ENCODE measurements at regions not wholly inside any gene's neighbourhood (a gene's known extent, or its start where the extent isn't known, plus 50 kb on each side); places are given as distances from the start of the nearest gene placed in this dataset.

- no peaks in the 10 kb centered on the region for H4K20me1 ChIP-seq (ENCODE audit: low read length)
- peaks cover 78% of the 10 kb centered on the region for H3K27me3 ChIP-seq (ENCODE audit: low read length)
- H3K4me3 ChIP-seq (ENCODE audit: low read length): no peak overlapping the region
- TF ChIP-seq EZH2 (IDR thresholded peaks at IDR 0.05; ENCODE audit: low read length, unreplicated experiment) (no peak), CTCF (conservative IDR thresholded peaks at IDR 0.05; ENCODE audit: low read depth, low read length) (no peak), EZH2phosphoT487 (IDR thresholded peaks at IDR 0.05; ENCODE audit: borderline replicate concordance, low read length) (no peak)
- DNase-seq: no peak
- H3K27ac ChIP-seq (ENCODE audit: low read length): no peak overlapping the region
- H3K9ac ChIP-seq (ENCODE audit: low read length): no peak overlapping the region
- ATAC-seq: no peak
- intact Hi-C loops (cut with micrococcal nuclease): no loop called here
- no peak overlapping the region for H2AFZ ChIP-seq (ENCODE audit: low read length)
- ChIA-PET POLR2A (ENCODE audit: unreplicated experiment) (no interaction called here), CTCF (no interaction called here)
- no TSS peak for BruUV-seq (replicated peaks)
- no peaks in the 10 kb centered on the region for H3F3A ChIP-seq (ENCODE audit: low read length, unreplicated experiment)
- no peaks in the 10 kb centered on the region for H3K9me2 ChIP-seq (replicated peaks; ENCODE audit: low read length)
- H3K79me2 ChIP-seq (ENCODE audit: low read length): no peaks in the 10 kb centered on the region
- H3K36me3 ChIP-seq (ENCODE audit: low read depth, low read length): no peaks in the 10 kb centered on the region
- H3K4me2 ChIP-seq (ENCODE audit: low read length): no peak overlapping the region
- H3K9me3 ChIP-seq (ENCODE audit: low read length): no peaks in the 10 kb centered on the region
- no peaks in the 10 kb centered on the region for H3K4me1 ChIP-seq (ENCODE audit: insufficient read depth, low read length)
Measured at GRCh38 chr21:32185103-32185502, 93.7 kb downstream of the MIS18A start.

- Histone ChIP-seq H3K79me2 (ENCODE audit: low read length) (no peaks in the 10 kb centered on the region), H3K36me3 (ENCODE audit: low read depth, low read length) (no peaks in the 10 kb centered on the region), H3K9me3 (ENCODE audit: low read length) (no peaks in the 10 kb centered on the region), H3K4me3 (ENCODE audit: low read length) (no peak overlapping the region), H3K9me2 (replicated peaks; ENCODE audit: low read length) (no peaks in the 10 kb centered on the region), H3K27ac (ENCODE audit: low read length) (no peak overlapping the region), H3F3A (ENCODE audit: low read length, unreplicated experiment) (no peaks in the 10 kb centered on the region), H3K9ac (ENCODE audit: low read length) (no peak overlapping the region), H3K4me2 (ENCODE audit: low read length) (no peak overlapping the region), H2AFZ (ENCODE audit: low read length) (no peak overlapping the region), H4K20me1 (ENCODE audit: low read length) (no peaks in the 10 kb centered on the region), H3K4me1 (ENCODE audit: insufficient read depth, low read length) (no peaks in the 10 kb centered on the region), H3K27me3 (ENCODE audit: low read length) (peaks cover 78% of the 10 kb centered on the region)
- CTCF ChIA-PET: no interaction called here
- no peak for TF ChIP-seq EZH2phosphoT487 (IDR thresholded peaks at IDR 0.05; ENCODE audit: borderline replicate concordance, low read length)
- no peak for TF ChIP-seq EZH2 (IDR thresholded peaks at IDR 0.05; ENCODE audit: low read length, unreplicated experiment)
- TF ChIP-seq CTCF (conservative IDR thresholded peaks at IDR 0.05; ENCODE audit: low read depth, low read length): no peak
- no TSS peak for BruUV-seq (replicated peaks)
- DNase-seq (no peak), ATAC-seq (no peak)
- intact Hi-C loops (cut with micrococcal nuclease): no loop called here
- POLR2A ChIA-PET (ENCODE audit: unreplicated experiment): no interaction called here
Measured at GRCh38 chr21:32184485-32184884, 94.4 kb downstream of the MIS18A start.

- TF ChIP-seq EZH2phosphoT487 (IDR thresholded peaks at IDR 0.05; ENCODE audit: borderline replicate concordance, low read length): no peak
- TF ChIP-seq EZH2 (IDR thresholded peaks at IDR 0.05; ENCODE audit: low read length, unreplicated experiment): no peak
- no peak for TF ChIP-seq CTCF (conservative IDR thresholded peaks at IDR 0.05; ENCODE audit: low read depth, low read length)
- intact Hi-C loops (cut with micrococcal nuclease): no loop called here
- H3F3A ChIP-seq (ENCODE audit: low read length, unreplicated experiment): no peaks in the 10 kb centered on the region
- POLR2A ChIA-PET (ENCODE audit: unreplicated experiment): no interaction called here
- no peaks in the 10 kb centered on the region for H3K9me3 ChIP-seq (ENCODE audit: low read length)
- CTCF ChIA-PET: no interaction called here
- H3K27me3 ChIP-seq (ENCODE audit: low read length): peaks cover 79% of the 10 kb centered on the region
- no peaks in the 10 kb centered on the region for H3K79me2 ChIP-seq (ENCODE audit: low read length)
- ATAC-seq (no peak), DNase-seq (no peak)
- H3K36me3 ChIP-seq (ENCODE audit: low read depth, low read length): no peaks in the 10 kb centered on the region
- H3K4me2 ChIP-seq (ENCODE audit: low read length): no peak overlapping the region
- no TSS peak for BruUV-seq (replicated peaks)
- no peak overlapping the region for H2AFZ ChIP-seq (ENCODE audit: low read length)
- H3K4me1 ChIP-seq (ENCODE audit: insufficient read depth, low read length): no peaks in the 10 kb centered on the region
- no peaks in the 10 kb centered on the region for H3K9me2 ChIP-seq (replicated peaks; ENCODE audit: low read length)
- no peak overlapping the region for H3K27ac ChIP-seq (ENCODE audit: low read length)
- no peak overlapping the region for H3K4me3 ChIP-seq (ENCODE audit: low read length)
- H3K9ac ChIP-seq (ENCODE audit: low read length): no peak overlapping the region
- no peaks in the 10 kb centered on the region for H4K20me1 ChIP-seq (ENCODE audit: low read length)
Measured at GRCh38 chr21:32184065-32184464, 94.8 kb downstream of the MIS18A start.
